ENCODE measurements at regions not wholly inside any gene's neighbourhood (a gene's known extent, or its start where the extent isn't known, plus 50 kb on each side); places are given as distances from the start of the nearest gene placed in this dataset.

GRCh38 chr2:196448407-196449079 is 191.0 kb upstream of the CCDC150 start:
- no peak for DNase-seq

- no peak for DNase-seq
Measured at GRCh38 chr2:196449083-196449482, 190.4 kb upstream of the CCDC150 start.

GRCh38 chr2:196452758-196453157 is 186.8 kb upstream of the CCDC150 start:
- DNase-seq = no peak

GRCh38 chr2:196453613-196454047 is 185.9 kb upstream of the CCDC150 start:
- DNase-seq = peak; percentile 24

- no peak for DNase-seq
Measured at GRCh38 chr2:196454492-196454891, 185.0 kb upstream of the CCDC150 start.

GRCh38 chr2:196459539-196459938 is 180.0 kb upstream of the CCDC150 start:
- no peak for DNase-seq

GRCh38 chr2:196463706-196464105 is 175.8 kb upstream of the CCDC150 start:
- no peak for DNase-seq

- no peak for DNase-seq
Measured at GRCh38 chr2:196464311-196464710, 175.2 kb upstream of the CCDC150 start.

- no peak for DNase-seq
Measured at GRCh38 chr2:196466581-196466980, 172.9 kb upstream of the CCDC150 start.

GRCh38 chr2:196468394-196468793 is 171.1 kb upstream of the CCDC150 start:
- no peak for DNase-seq

- DNase-seq = no peak
Measured at GRCh38 chr2:196473617-196474016, 165.9 kb upstream of the CCDC150 start.

- no peak for DNase-seq
Measured at GRCh38 chr2:196475611-196476010, 163.9 kb upstream of the CCDC150 start.

GRCh38 chr2:196478588-196478987 is 160.9 kb upstream of the CCDC150 start:
- DNase-seq = no peak

GRCh38 chr2:196479350-196479749 is 160.2 kb upstream of the CCDC150 start:
- DNase-seq = no peak

- no peak for DNase-seq
Measured at GRCh38 chr2:196480653-196481323, 158.7 kb upstream of the CCDC150 start.

- DNase-seq = no peak
Measured at GRCh38 chr2:196481324-196481697, 158.2 kb upstream of the CCDC150 start.

GRCh38 chr2:196482119-196483065 is 157.1 kb upstream of the CCDC150 start:
- DNase-seq = no peak

GRCh38 chr2:196486146-196486545 is 153.4 kb upstream of the CCDC150 start:
- no peak for DNase-seq

- DNase-seq = no peak
Measured at GRCh38 chr2:196487417-196487816, 152.1 kb upstream of the CCDC150 start.

GRCh38 chr2:196489371-196489770 is 150.1 kb upstream of the CCDC150 start:
- no peak for DNase-seq

- DNase-seq = no peak
Measured at GRCh38 chr2:196492946-196493345, 146.6 kb upstream of the CCDC150 start.

GRCh38 chr2:196498962-196499361 is 140.6 kb upstream of the CCDC150 start:
- DNase-seq = no peak

- DNase-seq = no peak
Measured at GRCh38 chr2:196499686-196500085, 139.8 kb upstream of the CCDC150 start.
